ENCODE measurements at regions not wholly inside any gene's neighbourhood (a gene's known extent, or its start where the extent isn't known, plus 50 kb on each side); places are given as distances from the start of the nearest gene placed in this dataset.
A peak's percentile ranks its signal among the peaks of the same experiment; 100 is the strongest.

DNA sequence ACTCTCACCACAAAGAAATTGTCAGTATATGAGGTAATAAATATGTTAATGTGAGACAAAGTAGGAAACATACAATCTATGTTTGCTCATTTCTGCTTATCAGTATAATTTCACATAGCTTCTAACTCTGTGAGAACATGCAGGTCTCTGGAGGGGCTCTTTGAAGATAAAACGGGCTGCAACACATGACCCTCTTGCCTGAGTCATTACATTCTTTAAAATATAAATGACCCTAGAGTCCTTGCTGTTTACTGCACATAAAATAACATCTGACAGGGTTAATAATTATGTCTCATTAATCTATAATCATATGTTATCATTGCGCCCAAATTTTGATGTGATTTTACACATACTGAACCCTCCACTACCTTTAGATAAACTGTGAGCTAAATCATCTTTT is 681.5 kb downstream of the ARAP2 start:
- Histone ChIP-seq H3K9me3 (ENCODE audit: control insufficient read depth in 1 of 2, insufficient read depth in 1 of 2, low read depth in 1 of 2, low read length in 2 of 2) (peaks cover 0 to 5% of the 10 kb centered on the region in 2 experiments; a peak in 2 of 4 replicates), H3K9me2 (ENCODE audit: insufficient read depth) (no peaks in the 10 kb centered on the region), H3K36me3 (ENCODE audit: control insufficient read depth in 1 of 2, insufficient read depth in 2 of 2, low read length in 2 of 2) (no peaks in the 10 kb centered on the region), H2AFZ (ENCODE audit: low read depth, low read length, poor library complexity, severe bottlenecking) (peak overlapping the region; percentile 77), H3K27ac (ENCODE audit: low read depth, low read length) (no peak overlapping the region), H3K9ac (ENCODE audit: low read length) (no peak overlapping the region), H3K4me1 (ENCODE audit: control insufficient read depth in 1 of 2, insufficient read depth in 2 of 2, low read length in 2 of 2) (peaks cover 0 to 3% of the 10 kb centered on the region in 2 experiments; a peak in 1 of 4 replicates), H3K4me3 (replicated peaks in 1 of 2; ENCODE audit: low read depth in 1 of 2, low read length in 2 of 2) (no peak overlapping the region), H3K79me2 (ENCODE audit: insufficient read depth, low read length) (no peaks in the 10 kb centered on the region), H3K27me3 (ENCODE audit: insufficient read depth, low read length) (no peaks in the 10 kb centered on the region), H3K4me2 (ENCODE audit: low read length) (no peak overlapping the region), H4K20me1 (ENCODE audit: insufficient read depth) (no peaks in the 10 kb centered on the region)
- TF ChIP-seq POLR2AphosphoS5 (IDR thresholded peaks at IDR 0.05; ENCODE audit: low read depth, low read length), result no peak
- TF ChIP-seq, protein P1, sequence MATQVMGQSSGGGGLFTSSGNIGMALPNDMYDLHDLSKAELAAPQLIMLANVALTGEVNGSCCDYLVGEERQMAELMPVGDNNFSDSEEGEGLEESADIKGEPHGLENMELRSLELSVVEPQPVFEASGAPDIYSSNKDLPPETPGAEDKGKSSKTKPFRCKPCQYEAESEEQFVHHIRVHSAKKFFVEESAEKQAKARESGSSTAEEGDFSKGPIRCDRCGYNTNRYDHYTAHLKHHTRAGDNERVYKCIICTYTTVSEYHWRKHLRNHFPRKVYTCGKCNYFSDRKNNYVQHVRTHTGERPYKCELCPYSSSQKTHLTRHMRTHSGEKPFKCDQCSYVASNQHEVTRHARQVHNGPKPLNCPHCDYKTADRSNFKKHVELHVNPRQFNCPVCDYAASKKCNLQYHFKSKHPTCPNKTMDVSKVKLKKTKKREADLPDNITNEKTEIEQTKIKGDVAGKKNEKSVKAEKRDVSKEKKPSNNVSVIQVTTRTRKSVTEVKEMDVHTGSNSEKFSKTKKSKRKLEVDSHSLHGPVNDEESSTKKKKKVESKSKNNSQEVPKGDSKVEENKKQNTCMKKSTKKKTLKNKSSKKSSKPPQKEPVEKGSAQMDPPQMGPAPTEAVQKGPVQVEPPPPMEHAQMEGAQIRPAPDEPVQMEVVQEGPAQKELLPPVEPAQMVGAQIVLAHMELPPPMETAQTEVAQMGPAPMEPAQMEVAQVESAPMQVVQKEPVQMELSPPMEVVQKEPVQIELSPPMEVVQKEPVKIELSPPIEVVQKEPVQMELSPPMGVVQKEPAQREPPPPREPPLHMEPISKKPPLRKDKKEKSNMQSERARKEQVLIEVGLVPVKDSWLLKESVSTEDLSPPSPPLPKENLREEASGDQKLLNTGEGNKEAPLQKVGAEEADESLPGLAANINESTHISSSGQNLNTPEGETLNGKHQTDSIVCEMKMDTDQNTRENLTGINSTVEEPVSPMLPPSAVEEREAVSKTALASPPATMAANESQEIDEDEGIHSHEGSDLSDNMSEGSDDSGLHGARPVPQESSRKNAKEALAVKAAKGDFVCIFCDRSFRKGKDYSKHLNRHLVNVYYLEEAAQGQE (IDR thresholded peaks at IDR 0.05; ENCODE audit: low read depth), result no peak
- ChIA-PET CTCF (no interaction called here), RAD21 (ENCODE audit: low non-redundant PET in 1 of 2, low total read pairs in 2 of 2, uncharacterized antibody in 2 of 2, unreplicated experiment in 2 of 2) (no interaction called here), POLR2A (no interaction called here)
- BruUV-seq (replicated peaks), result no TSS peak
- intact Hi-C loops (cut with micrococcal nuclease), result no loop called here
- ATAC-seq (no peak), DNase-seq (ENCODE audit: low read depth, low spot score) (no peak)

DNA sequence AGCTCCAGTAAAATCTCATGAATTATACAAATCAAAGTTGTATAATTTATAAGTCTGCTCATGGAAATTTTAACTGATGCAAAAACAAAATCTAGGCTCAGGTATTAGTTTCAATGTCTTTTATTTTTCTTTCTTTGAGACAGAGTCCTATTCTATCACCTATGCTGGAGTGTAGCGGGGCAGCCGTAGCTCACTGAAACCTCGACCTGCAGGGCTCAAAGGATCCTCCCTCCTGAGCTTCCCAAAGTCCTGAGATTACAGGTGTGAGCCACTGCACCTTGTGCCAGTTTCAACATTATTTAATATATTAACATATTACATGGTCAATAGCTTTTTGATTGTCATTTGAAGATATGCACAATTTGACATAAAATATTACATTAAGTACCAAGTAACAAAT is 678.7 kb downstream of the ARAP2 start:
- no peak for DNase-seq (ENCODE audit: low read depth, low spot score)
- RAD21 ChIA-PET (ENCODE audit: low non-redundant PET in 1 of 2, low total read pairs in 2 of 2, uncharacterized antibody in 2 of 2, unreplicated experiment in 2 of 2), result no interaction called here
- H3K9ac ChIP-seq (ENCODE audit: low read length), result no peak overlapping the region
- CTCF ChIA-PET, result no interaction called here
- no peaks in the 10 kb centered on the region for H3K4me1 ChIP-seq (ENCODE audit: control insufficient read depth in 1 of 2, insufficient read depth in 2 of 2, low read length in 2 of 2)
- H3K27ac ChIP-seq (ENCODE audit: low read depth, low read length), result no peak overlapping the region
- TF ChIP-seq, protein P2, sequence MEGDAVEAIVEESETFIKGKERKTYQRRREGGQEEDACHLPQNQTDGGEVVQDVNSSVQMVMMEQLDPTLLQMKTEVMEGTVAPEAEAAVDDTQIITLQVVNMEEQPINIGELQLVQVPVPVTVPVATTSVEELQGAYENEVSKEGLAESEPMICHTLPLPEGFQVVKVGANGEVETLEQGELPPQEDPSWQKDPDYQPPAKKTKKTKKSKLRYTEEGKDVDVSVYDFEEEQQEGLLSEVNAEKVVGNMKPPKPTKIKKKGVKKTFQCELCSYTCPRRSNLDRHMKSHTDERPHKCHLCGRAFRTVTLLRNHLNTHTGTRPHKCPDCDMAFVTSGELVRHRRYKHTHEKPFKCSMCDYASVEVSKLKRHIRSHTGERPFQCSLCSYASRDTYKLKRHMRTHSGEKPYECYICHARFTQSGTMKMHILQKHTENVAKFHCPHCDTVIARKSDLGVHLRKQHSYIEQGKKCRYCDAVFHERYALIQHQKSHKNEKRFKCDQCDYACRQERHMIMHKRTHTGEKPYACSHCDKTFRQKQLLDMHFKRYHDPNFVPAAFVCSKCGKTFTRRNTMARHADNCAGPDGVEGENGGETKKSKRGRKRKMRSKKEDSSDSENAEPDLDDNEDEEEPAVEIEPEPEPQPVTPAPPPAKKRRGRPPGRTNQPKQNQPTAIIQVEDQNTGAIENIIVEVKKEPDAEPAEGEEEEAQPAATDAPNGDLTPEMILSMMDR (IDR thresholded peaks at IDR 0.05 in 2 of 3, conservative IDR thresholded peaks at IDR 0.05 in 1 of 3; ENCODE audit: borderline replicate concordance in 1 of 3, insufficient read depth in 1 of 3, low read depth in 2 of 3, low read length in 2 of 3), result no peak
- TF ChIP-seq, protein P1 (IDR thresholded peaks at IDR 0.05; ENCODE audit: low read depth), result no peak
- TF ChIP-seq, protein P3, sequence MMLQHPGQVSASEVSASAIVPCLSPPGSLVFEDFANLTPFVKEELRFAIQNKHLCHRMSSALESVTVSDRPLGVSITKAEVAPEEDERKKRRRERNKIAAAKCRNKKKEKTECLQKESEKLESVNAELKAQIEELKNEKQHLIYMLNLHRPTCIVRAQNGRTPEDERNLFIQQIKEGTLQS (IDR thresholded peaks at IDR 0.05), result no peak
- TF ChIP-seq POLR2A (IDR thresholded peaks at IDR 0.05; ENCODE audit: borderline replicate concordance, extremely low read depth, insufficient read depth, insufficient read length) (no peak), TCF7L2 (IDR thresholded peaks at IDR 0.05; ENCODE audit: borderline replicate concordance, extremely low read depth, insufficient read depth, insufficient read length) (no peak), CBX3 (IDR thresholded peaks at IDR 0.05; ENCODE audit: low read depth) (no peak), ZNF274 (IDR thresholded peaks at IDR 0.05; ENCODE audit: low read depth, low read length) (no peak), FOSL1 (IDR thresholded peaks at IDR 0.05; ENCODE audit: low read depth) (no peak)
- no peak overlapping the region for H2AFZ ChIP-seq (ENCODE audit: low read depth, low read length, poor library complexity, severe bottlenecking)
- ATAC-seq, result no peak
- POLR2A ChIA-PET, result interaction anchor here (1.2 kb wide), 1 partner anchor 9 kb away, joined by 3 read pairs; no protein-coding TSS in a partner anchor
- no TSS peak for BruUV-seq (replicated peaks)
- intact Hi-C loops (cut with micrococcal nuclease), result no loop called here
- no peaks in the 10 kb centered on the region for H3K9me3 ChIP-seq (ENCODE audit: control insufficient read depth in 1 of 2, insufficient read depth in 1 of 2, low read depth in 1 of 2, low read length in 2 of 2)
- no peaks in the 10 kb centered on the region for H4K20me1 ChIP-seq (ENCODE audit: insufficient read depth)
- H3K79me2 ChIP-seq (ENCODE audit: insufficient read depth, low read length), result no peaks in the 10 kb centered on the region
- H3K9me2 ChIP-seq (ENCODE audit: insufficient read depth), result no peaks in the 10 kb centered on the region
- H3K27me3 ChIP-seq (ENCODE audit: insufficient read depth, low read length), result no peaks in the 10 kb centered on the region
- H3K4me3 ChIP-seq (replicated peaks in 1 of 2; ENCODE audit: low read depth in 1 of 2, low read length in 2 of 2), result no peak overlapping the region
- H3K36me3 ChIP-seq (ENCODE audit: control insufficient read depth in 1 of 2, insufficient read depth in 2 of 2, low read length in 2 of 2), result no peaks in the 10 kb centered on the region
- no peak overlapping the region for H3K4me2 ChIP-seq (ENCODE audit: low read length)

Measured in HCT116 (cell line).